Non-pigmented ciliary epithelial cell (primary cell): ENCODE measurements at regions not wholly inside any gene's neighbourhood (a gene's known extent, or its start where the extent isn't known, plus 50 kb on each side); places are given as distances from the start of the nearest gene placed in this dataset.

Experiments used
- DNase-seq: peaks from one replicate; pipeline ENCODE4 v3.0.0-alpha.2; 2010; ENCODE audit warnings: low read depth

DNA sequence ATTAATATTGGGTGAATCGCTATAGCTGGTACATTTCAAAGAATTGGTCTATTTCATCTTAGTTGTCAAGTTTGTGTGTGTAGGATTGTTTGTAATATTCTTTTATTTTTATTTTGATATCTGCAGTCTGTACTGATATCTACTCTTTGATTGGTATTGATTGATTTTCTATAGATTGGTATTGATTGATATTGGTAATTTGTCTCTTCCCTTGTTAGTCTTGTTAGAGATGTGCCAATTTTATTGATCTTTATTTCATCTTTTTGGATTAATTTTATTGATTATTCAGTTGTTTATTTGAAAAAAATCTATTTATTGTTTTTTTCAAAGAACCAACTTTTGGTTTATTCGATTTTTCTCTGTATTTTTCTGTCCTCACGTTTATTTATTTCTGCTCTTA lies 61.4 kb downstream of the TM2D3 start:
- DNase-seq = no peak

DNA sequence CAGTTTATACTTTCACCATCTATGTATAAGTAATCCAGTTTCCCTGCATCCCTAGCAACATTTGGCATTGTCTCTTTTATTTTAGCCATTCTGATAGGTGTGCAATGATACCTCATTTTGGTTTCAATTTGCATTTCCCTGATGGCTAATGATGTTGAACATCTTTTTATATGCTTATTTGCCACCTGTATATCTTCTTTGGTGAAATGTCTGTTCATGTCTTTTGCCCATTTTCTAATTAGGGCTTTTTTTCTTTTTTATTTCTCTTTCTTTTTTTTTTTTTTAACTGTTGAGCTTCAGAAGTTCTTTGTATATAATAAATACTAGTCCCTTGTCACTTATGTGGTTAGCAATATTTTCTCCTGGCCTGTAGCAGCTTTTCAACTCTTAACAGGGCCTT lies 68.9 kb downstream of the TM2D3 start:
- DNase-seq = no peak

DNA sequence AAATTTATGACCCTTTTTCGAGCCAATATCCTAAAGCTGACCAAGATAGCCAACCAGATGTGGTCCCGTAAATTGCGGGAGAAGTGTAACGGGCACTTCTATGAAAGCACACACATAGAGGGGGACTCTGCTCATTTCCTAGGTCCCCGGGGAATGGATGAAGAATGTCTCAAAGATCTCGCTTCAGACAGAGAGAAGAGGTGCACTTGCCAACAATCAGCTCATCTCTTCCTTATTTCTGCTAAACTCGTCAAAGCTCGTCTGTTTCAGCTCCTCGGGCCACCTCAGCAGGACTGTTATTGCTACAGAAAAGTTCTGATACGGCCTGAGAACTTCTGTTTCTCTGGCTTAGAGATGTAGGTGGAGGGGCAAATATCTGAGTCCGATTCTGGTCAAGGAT lies 71.8 kb downstream of the TM2D3 start:
- no peak for DNase-seq

DNA sequence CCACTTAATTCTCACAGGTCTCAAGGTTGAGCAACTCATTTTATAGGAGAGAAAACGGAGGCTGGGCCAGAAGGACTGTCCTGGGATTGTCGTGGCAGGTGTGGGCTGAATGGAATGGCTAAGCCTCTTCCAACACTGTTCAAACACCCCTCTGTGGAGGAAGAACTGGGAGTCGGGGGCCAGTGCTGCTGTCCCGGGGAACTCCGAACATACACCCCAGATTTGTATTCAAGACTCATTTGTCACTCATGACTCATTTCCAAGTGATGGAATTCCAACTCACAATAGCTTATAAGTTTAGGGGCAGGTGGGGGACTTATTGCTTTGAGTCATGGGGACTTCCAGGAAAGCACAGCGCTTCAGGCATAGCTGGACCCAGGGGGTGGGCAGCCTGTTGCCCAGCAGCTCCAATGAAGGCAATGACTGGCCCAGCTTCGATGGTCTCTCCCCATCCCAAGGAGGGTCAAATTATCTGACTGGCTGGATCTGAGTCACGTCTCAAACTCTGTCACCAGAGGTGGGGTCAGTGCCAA lies 72.5 kb downstream of the TM2D3 start:
- peak; percentile 15 for DNase-seq

DNA sequence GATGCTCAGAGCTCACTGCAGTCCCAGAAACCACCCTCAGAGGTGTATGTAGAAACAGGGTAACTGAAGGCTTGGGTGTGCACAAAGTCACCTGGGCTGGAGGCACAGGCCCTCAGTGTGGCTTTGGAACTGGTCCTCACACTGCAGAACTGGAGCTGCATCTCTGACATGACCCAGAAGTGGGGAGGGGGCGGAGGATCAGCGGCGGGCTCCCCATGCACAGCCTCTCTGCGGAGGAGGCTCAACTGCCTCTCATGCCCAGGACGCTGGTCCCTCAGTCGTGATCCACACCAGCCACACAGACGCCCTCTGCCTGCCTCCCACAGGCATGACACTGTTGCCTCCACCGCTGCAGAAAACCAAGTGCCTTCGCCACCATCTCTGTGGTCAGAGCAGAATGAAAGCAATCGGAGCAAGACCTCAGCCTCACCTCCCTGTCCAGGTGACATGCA lies 73.7 kb downstream of the TM2D3 start:
- no peak for DNase-seq

DNA sequence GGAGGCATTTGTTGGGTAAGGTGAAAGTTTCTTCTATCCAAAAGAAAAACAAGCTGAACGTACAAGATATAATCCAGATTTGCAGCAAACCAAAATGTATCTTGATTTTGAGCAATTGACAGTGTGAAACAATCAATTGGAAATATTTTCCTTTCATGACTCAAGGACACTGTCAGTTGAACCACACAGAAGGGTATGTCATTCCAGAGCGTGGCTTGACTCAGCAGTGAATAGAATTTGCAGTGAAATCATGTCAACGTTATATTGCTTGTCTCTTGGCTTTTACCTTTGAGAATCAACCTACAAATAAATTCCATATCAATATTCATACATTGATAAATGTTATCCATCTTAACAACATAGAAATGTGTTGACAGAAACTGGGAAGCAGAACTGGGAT lies 78.2 kb downstream of the TM2D3 start:
- DNase-seq = no peak

DNA sequence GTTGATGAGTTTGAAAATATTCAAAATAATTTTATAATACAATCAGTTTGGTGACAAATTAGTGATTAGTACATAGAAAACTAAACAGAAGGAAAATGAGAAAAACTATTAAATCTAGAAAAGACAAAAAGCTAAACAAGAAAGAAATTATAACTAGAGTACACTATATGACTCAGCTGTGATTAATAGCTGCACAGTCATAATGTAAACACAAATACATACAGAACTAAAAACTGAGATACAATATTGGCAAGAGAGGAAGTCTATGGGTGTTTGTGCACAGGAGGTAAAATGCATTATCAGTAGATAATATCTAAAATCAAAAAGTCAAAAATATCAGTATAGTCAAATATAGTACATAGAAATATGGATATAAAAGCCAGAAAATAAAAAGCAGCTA lies 80.7 kb upstream of the PCSK6 start:
- DNase-seq = no peak

DNA sequence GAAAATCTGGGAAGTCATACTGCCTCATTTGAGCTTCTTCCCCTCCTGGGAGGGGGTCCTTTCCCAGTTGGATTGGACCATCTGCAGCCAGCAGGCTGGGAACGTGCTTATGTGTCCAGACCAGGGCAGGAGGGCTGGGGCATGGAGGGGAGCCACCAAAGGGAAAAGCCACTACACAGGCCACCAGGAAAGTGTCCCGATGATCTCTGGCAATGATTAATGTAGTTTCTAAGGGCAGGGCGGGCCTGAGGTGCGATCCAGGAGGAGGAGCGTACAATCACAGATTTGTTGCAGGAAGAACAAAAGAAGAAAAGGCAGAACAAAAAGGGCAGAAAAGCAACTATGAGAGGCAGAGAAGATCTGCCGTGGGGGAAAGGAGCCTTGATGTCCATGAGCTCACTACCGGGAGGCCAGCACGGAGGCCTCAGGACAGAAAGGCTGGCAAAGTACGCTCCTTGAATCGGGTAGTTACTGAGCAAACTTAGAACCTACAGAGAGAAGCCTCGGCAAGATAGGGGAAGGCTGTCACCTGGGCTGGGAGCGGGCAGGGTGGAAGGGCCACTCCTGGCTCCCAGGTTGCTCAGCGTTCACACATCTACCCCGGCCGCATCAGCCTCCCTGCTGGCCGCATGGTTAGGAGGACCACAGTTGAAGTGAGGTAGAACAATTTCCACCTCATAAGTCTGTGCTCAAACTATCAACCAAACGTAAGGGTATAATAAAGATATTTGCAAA lies 79.5 kb upstream of the PCSK6 start:
- DNase-seq = no peak

DNA sequence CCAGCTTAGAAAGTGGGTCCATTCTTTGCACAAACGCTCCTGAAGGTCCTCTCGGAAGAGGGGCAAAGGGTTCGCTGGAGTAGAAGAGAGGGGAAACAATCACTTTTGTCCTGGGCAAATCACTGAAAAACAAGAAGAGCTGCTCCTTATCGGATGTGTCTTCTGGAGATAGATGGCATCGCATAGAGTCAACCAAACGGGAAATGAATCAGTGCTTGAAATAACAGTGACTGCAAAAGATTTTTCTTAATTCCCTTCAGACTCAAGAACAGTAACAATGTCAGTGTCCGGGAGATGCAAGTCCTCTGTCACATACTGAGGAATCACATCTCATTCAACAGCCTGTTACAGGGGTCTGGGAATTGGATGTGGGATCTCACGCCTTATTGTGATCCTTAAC lies 78.8 kb upstream of the PCSK6 start:
- DNase-seq = no peak

DNA sequence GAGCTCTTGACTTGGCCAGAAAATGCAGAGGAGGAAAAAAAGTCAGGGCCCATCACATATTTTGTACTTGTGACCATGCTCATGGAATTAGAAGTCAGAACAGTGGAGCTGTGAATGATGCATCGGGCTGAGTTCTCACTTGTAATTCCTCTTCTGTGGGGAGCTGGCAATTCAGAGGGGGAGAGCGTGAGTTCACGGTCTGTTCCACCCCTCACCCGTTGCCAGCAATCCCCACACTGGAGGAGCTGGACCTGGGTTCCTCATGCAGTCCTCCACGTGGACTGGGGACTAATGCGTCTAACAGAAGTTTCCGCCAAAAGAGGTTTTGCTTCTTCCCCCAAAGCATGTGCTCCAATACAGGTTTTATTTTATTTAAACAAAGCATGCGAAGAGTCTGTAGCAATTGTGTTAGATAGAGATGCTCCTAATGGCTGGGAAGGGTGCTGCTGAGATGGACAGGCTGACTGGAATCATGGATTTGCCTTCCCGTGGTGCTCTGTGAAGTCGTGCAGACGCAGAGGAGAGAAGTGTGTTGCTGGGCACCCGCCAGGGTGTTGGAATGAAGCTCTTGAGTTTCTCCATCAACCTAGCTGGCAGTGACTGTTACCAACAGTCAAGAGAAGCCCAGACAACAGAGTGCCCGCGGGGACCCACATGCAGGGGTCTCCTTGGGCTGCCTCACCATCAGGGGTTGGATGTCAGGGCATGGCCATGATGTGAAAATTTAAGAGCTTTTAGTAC lies 77.4 kb upstream of the PCSK6 start:
- no peak for DNase-seq

DNA sequence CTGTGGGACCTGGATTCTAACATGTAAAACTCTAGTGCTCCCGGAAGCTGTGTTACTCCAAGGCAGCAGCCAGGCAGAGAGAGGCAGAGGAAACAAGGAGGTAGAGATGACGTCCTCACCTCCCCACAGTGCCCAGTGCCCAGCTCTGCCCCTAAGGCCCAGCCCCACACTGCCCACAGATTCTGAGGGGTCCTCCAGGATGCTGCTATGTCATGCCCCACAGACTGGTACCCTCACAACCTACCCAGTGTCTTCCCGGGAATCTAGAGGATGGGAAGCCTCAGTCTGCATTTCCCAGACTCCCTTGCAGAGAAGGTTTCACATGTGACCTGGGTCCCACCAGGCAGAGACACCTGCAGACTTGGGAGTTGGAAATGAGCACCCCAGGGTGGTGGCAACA lies 75.9 kb upstream of the PCSK6 start:
- DNase-seq = no peak

DNA sequence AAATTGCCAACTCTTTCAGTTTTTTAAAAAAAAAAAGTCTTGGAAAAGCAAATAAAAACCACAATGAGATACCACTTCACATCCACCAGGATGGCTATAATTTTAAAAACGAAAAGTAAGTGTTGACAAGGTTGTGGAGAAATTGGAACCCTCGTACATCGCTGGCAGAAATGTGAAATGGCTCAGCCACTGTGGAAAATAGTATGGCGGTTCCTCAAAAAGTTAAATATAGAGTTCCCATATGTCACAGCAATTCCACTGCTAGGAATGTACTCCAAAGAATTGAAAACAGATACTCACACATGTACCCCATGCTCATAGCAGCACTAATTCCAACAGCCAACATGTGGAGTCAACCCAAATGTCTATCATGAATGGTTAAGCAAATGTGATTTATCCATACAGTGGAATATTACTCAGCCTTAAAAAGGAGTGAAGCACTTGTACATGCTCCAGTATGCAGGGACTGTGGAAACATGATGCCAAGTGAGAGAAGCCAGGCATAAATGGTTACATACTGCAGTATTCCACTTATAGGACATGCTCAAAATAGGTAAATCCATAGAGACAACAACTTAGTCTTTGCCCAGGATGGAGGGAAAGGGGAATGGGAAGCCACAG lies 73.8 kb upstream of the PCSK6 start:
- DNase-seq = no peak

DNA sequence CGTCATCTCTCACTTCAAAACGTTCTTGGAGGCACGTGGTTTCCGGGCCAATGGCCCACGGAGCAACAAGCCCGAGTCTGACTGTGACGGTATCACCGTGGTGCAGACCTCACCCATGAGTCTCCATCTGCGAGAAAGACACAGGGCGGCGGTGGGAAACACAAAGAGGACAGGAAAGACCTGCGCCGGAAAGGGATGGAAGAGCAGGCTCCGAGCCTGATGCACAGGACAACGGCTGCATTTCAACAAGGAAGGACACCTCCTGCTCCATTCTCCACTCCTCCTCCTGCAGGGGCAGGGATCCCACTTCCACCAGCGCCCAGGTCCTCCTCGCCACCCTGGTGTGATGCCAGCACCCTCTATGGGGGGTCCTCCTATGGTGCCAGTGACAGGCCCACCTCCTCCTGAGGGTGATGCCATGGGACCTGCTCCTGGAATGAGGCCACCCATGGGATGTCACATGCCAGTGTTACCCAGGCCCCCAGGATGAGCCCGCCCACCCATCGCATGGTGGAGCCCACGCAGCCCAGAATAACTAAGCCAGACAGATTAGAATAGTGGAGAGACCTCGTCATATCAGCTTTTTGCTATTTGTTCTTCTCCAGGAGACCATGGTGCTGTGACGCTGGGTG lies 73.0 kb upstream of the PCSK6 start:
- no peak for DNase-seq

DNA sequence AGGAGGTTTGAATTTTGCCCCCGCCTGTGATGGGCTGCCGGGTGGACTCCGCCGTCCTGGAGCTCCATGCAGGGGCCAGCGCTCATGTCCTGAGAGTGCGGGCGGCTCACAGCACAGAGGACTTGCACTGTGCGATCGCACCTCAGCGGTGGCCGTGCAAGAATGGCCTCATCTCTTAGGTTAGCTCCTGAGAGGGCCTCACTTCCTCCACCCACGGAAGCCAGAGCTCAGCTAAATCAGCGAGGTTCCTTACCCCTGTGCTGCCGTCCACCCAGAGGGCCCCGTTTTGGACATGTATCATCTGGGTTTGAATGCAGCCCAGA lies 72.0 kb upstream of the PCSK6 start:
- DNase-seq = no peak

DNA sequence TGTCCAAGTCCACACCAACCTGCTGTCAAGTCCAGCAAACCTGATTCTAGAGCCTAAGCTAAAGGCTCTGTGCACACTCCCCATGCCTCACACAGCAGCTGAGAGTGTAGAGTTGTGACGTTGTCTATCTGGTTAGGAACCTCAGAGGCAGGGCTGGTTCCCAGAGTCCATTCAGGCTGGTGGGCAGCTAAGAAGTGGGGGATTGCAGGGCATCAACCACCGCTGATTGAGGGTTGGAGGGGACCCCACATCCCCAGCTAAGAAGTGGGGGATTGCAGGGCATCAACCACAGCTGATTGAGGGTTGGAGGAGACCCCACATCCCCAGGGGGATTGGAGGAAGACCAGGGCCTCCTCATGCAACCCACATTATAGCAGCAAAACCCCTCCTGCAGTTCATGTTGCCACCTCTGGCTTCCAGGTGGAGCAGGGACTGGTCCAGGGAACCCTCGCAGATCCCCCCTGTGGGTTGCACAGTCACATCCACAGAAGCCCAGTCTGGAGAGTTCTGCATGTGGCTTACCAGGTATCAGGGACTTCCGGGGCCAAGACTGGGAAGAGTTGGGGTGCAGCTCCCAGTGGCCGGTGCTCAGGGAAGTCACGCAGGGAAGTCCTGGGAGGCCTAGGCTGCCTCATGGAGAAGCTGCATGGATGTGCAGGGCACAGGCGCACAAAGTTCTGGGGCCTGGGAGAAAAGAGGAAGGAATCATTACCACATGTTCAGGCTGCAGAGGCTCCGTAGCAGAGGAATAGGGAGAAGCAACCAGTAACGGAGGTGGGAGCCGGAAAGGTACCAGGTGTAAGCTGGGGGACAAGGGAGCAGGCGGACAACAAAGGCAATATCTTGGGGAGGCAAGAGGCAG lies 71.4 kb upstream of the PCSK6 start:
- DNase-seq = no peak

DNA sequence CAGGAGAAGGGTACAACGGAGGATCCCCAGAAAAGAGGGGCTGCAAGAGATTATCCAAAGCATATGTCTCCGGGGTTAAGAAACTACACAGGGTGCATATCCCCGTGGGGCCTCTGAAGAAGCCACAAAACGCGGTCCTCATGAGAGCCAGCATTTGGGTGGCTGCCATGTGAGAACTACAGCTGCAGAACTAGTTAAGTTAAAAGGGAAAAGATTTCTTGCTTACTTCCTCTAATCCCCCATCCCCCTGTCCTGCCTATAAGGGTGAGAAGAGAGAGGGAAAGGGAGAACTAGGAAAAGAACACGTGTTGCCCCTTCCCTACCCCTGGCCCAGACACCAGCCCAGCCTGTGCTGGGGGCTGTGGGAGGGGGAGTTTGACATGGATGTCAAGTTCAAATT lies 70.4 kb upstream of the PCSK6 start:
- DNase-seq = no peak

DNA sequence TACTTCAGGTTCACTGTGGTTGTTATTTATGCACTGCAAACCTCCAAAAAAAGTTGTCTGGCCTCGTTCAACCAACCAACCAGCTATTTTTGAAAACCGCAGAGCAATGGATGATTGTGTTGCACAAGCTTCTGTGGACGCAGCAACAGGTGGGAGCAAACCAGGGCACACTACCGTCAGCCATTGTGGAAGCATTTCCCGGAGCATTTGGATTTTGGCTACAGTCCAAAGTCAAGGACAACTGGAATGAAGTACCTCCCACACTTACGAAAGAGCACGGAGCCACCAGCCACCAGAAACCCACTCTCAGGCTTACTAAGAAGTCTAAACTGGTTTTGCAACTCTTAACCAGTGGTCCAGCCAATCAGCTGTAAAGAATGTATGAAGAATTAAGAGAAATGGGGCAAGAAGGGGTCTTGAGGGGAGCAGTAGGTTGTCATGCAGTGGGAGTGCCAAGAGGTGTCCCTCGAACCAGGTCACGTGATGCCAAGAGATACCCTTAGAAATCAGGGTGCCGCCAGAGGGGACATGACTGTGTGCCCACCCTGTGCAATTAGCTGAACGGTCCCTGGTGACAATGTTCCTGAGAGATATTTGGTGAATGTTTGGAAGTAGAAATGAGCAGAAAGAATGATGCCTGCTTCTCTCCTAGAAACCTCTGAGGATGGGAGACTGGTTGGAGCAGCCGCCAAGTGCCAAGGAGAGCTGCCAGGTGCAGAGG lies 68.9 kb upstream of the PCSK6 start:
- no peak for DNase-seq

DNA sequence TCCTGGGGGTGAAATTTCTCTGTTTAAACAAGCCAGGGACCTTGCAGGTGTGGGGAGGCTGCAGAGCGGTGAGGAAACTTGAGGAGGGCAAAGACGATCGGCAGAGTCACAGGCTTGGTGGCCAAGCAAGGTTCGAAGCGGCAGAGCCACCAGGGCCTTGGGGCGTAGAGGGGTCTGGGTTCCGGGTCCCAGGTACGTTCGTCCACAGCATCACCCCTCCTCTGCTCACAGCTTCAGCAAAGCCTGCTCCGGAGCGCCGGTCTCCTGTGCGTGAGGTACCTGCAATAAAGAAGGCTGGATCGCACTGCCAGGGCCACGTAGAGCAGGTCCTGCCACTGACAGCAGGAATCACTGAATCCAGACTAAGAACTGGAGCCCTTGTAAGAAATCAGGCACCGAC lies 66.8 kb upstream of the PCSK6 start:
- DNase-seq = no peak

DNA sequence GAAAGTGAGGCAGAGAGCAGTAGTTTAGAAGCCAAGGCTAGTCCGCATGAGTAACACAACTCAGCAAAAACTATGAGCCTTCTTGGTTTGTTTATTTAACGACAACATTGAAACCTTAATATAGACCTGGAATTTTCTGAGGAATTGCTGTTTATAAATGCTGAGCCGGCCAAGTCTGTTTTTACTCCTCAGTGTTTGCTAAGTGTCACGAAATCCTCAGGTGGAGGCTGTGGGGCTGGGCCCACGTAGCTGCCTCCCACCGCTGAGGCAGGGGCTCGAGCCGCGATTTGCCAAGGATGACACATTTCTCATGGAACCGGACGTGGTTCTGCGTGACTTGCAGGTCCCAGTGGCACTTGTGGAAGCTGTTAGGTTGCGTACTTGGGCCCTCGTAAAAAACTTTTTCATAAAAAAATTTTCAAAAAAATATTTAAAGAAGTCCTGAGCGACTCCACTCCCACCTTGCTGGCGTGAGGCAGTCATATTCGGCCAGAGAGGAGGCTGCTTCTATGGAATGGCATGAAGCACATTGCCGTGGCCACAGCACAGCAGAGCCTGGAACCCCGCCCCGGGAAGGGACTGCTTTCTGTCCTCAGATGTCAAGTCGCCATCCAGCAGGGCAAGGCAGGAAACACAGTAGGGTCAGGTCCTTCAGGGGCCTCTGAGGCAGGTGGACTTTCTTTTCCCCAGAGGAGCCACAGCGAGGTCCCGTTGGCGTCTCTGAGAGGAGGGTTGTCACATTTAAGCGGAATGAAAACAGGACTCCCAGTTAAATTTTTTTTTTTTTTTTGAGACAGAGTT lies 64.8 kb upstream of the PCSK6 start:
- no peak for DNase-seq
